CD4-positive, alpha-beta T cell treated with Interleukin-17A for 4 hours (primary cell): ENCODE measurements at regions not wholly inside any gene's neighbourhood (a gene's known extent, or its start where the extent isn't known, plus 50 kb on each side); places are given as distances from the start of the nearest gene placed in this dataset.
"Not testable (repeated sequence)": the region's sequence is repeated elsewhere in the genome, so short reads cannot be mapped to it uniquely, and the experiment has no call there.

Source experiments
- DNase-seq: peaks from one replicate; pipeline ENCODE4 v3.0.0-alpha.2; 2020; ENCODE audit warnings: mixed read lengths

DNA sequence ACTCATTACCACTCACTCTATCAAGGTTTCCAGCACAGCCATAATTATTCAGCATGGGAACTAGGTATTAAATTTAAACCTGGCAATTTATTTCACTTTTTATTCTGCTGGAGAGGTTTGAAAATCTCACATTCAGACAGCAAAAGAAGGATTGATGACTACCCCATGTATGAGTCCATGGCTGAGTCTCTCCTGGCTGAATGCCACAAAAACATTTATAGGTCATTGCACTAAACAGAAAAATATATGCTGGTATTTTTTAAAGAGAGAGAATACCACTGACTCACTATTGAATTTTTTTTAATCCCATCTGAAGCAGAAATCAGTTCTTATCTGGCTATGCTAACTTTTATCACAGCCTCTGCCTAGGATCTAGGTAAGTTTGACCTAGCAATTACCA lies 336.3 kb downstream of the PPP1R3A start:
- DNase-seq: no peak

DNA sequence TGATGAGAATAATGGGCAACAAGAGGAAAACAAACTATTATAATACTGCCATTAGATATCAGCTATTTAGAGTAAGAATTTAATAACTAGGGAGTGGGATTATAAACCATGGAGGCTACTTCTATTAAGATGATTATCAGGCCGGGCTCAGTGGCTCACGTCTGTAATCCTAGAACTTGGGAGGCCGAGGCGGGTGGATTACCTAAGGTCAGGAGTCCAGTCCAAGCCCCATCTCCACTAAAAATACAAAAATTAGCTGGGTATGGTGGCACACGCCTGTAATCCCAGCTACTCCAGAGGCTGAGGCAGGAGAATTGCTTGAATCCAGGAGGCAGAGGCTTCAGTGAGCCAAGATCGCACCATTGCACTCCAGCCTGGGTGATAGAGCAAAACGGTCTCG lies 355.6 kb downstream of the PPP1R3A start:
- DNase-seq: not testable (repeated sequence)

- no peak for DNase-seq
Observed at GRCh38 chr7:113562801-113563200, 356.0 kb downstream of the PPP1R3A start.

- no peak for DNase-seq
Observed at GRCh38 chr7:113562242-113562641, 356.6 kb downstream of the PPP1R3A start.

- DNase-seq: no peak
Observed at GRCh38 chr7:113561446-113561845, 357.4 kb downstream of the PPP1R3A start.

- DNase-seq: no peak
Observed at GRCh38 chr7:113550966-113551365, 367.8 kb downstream of the PPP1R3A start.

DNA sequence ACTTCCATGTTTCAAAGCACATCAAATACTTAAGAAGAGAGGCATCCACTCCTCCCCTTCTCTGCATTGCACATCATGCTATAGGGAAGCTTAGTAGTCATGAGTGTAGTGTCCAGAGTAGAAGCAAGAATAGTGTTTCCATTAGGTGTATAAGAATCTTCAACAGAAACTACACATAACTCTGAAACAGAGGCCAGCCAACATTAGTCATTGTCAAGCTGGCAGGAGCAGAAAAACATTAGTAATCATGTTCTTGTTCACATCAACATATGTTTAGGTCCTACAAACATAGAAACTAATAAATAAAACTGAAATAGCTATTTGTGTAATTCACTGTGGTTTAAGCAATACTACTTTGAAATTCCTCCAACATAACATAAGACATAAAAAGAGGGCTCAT lies 370.2 kb downstream of the PPP1R3A start:
- DNase-seq: no peak

GRCh38 chr7:113548137-113548536 lies 370.7 kb downstream of the PPP1R3A start:
- no peak for DNase-seq

DNA sequence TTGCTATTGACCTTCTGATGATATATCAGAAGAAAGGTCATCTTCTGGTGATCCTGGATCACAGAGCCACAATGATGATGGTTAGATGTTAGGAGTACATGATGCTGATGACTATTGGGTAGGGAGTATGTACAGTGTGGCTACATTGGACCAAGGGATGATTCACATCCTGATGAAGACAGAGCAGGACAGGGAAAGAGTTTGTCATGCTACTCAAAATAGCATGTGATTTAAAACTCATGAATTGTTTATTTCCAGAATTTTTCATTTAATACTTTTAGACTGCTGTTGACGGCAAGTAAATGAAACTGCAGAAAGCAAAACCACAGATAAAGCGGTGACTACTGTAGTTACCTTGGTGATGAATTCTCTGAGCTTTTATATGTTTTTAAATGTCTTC lies 397.3 kb downstream of the PPP1R3A start:
- no peak for DNase-seq

DNA sequence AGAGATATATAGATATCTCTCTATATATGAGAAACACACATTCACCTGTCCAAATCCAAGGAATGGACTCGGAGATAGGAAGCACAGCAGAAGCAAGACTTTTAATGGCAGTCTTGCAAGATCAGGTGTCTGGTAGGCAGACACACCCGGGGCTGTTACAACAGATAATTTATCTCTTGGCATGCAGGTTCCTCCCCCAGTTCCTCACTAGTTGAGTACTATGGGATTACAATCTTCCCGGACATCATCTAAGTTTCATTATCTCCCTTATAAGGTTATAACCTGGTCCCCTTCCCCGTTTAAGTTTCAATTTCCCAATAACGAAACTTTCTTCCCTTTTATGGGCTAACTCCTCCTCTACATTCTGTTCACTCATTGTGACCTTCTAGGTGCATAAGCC lies 399.3 kb downstream of the PPP1R3A start:
- DNase-seq: no peak

DNA sequence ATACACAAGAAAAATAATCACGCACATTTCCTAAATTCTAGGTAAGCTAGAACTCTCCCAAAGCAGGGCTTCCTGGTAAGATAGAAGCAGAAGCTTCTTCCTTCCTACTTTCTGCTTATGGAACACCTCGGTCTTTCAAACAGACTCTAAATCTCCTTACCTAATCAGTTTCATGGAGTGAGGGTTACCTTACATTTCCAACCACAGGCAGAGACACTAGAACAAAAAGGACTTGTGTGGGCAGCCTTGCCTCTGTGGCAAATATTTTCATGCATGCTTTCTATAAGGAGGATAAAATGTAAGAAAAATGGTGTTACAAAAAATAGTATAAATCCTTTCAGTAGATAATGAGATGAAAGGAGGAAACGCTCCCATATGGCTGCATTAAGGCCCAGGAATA lies 386.3 kb upstream of the SMIM30 start:
- DNase-seq: no peak

GRCh38 chr7:113504142-113504541 lies 385.8 kb upstream of the SMIM30 start:
- DNase-seq: no peak

GRCh38 chr7:113496586-113496985 lies 378.2 kb upstream of the SMIM30 start:
- DNase-seq: not testable (repeated sequence)

GRCh38 chr7:113494797-113495566 lies 376.6 kb upstream of the SMIM30 start:
- not testable (repeated sequence) for DNase-seq

DNA sequence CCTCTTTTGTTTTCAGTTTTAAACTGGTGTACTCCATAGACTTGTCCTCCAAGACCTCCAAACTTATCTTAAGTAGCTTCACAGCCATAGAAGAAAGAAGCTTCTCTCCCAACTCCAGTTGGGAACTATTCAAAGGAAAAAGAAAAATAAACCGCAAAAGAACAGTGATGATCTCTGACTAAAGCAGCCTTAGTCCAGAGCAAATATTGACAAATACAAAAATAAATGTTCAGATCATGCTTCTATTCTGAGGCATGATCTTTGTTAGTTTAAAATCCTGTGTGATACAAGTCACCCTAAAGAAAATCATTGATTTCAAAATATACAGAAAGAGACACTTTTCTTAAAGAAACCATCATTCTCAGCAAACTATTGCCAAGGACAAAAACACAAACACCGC lies 373.0 kb upstream of the SMIM30 start:
- DNase-seq: no peak

- DNase-seq: no peak
Observed at GRCh38 chr7:113487925-113488731, 369.8 kb upstream of the SMIM30 start.

GRCh38 chr7:113486548-113486947 lies 368.2 kb upstream of the SMIM30 start:
- DNase-seq: no peak

GRCh38 chr7:113483657-113484056 lies 365.3 kb upstream of the SMIM30 start:
- no peak for DNase-seq

- no peak for DNase-seq
Observed at GRCh38 chr7:113480537-113480936, 362.2 kb upstream of the SMIM30 start.

GRCh38 chr7:113464096-113464855 lies 345.9 kb upstream of the SMIM30 start:
- no peak for DNase-seq

DNA sequence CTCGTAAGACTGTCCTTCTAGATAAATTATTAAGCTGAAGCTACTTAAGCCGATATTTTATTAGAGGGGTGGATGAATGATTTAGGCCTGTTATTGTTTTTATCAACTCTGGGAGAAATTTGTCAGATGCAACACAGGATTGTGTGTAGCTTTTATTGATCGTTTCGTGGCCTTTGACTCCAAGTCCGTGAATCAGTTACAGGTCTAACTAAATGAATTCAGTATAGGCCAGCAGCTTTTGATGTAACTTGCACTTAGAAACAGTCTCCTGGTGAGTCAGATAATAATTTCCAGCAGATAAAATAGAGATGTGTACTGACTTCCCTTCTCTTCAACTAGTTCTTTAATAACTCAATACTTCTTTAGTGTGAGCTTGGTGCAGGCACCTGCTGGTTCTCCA lies 341.7 kb upstream of the SMIM30 start:
- no peak for DNase-seq

GRCh38 chr7:113456533-113456932 lies 338.2 kb upstream of the SMIM30 start:
- no peak for DNase-seq

- DNase-seq: no peak
Observed at GRCh38 chr7:113454597-113455169, 336.3 kb upstream of the SMIM30 start.
